ENCODE measurements at regions not wholly inside any gene's neighbourhood (a gene's known extent, or its start where the extent isn't known, plus 50 kb on each side); places are given as distances from the start of the nearest gene placed in this dataset.

- no peak overlapping the region for H4K5ac ChIP-seq (ENCODE audit: insufficient read length, low read depth, low read length)
- TF ChIP-seq TBP (IDR thresholded peaks at IDR 0.05; ENCODE audit: low read depth, low read length): no peak
- peak; percentile 36 to 51 (median 38) for TF ChIP-seq CTCF (IDR thresholded peaks at IDR 0.05; ENCODE audit: control extremely low read depth in 1 of 3, insufficient read depth in 1 of 3, low read depth in 1 of 3, low read length in 3 of 3)
- TF ChIP-seq, protein P1, sequence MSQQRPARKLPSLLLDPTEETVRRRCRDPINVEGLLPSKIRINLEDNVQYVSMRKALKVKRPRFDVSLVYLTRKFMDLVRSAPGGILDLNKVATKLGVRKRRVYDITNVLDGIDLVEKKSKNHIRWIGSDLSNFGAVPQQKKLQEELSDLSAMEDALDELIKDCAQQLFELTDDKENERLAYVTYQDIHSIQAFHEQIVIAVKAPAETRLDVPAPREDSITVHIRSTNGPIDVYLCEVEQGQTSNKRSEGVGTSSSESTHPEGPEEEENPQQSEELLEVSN (IDR thresholded peaks at IDR 0.05): no peak
- no peak for TF ChIP-seq TEAD4 (IDR thresholded peaks at IDR 0.05; ENCODE audit: low read depth, low read length)
- peak; percentile 75 to 80 for TF ChIP-seq RAD21 (IDR thresholded peaks at IDR 0.05 in 1 of 2, conservative IDR thresholded peaks at IDR 0.05 in 1 of 2; ENCODE audit: low read depth in 2 of 2, low read length in 2 of 2)
- no peak for TF ChIP-seq ASH2L (IDR thresholded peaks at IDR 0.05; ENCODE audit: low read length)
- H4K20me1 ChIP-seq (replicated peaks in 1 of 2; ENCODE audit: control insufficient read depth in 1 of 2, insufficient read depth in 2 of 2, low read length in 2 of 2): no peaks in the 10 kb centered on the region
- no peak overlapping the region for H2BK120ac ChIP-seq (replicated peaks; ENCODE audit: low read depth, low read length)
- no peak overlapping the region for H2AFZ ChIP-seq (ENCODE audit: low read length)
- H3K4ac ChIP-seq (replicated peaks; ENCODE audit: insufficient read length, low read depth, low read length): no peak overlapping the region
- H2BK5ac ChIP-seq (ENCODE audit: low read depth, low read length): no peak overlapping the region
- H3K23ac ChIP-seq (ENCODE audit: insufficient read length): no peak overlapping the region
- no peaks in the 10 kb centered on the region for H3K27me3 ChIP-seq (replicated peaks in 1 of 4; ENCODE audit: control insufficient read depth in 3 of 4, extremely low read depth in 1 of 4, insufficient read depth in 3 of 4, low read length in 3 of 4)
- no peak overlapping the region for H4K8ac ChIP-seq (ENCODE audit: extremely low read depth, insufficient read depth, low read length)
- POLR2A ChIA-PET (ENCODE audit: partially characterized antibody): no interaction called here
- no peak overlapping the region for H3K4me2 ChIP-seq (ENCODE audit: insufficient read depth in 1 of 2, low read depth in 2 of 2, low read length in 2 of 2)
- no peak overlapping the region for H4K91ac ChIP-seq (replicated peaks; ENCODE audit: insufficient read length, low read length)
- H2BK12ac ChIP-seq (ENCODE audit: low read depth, low read length): no peak overlapping the region
- H3K79me2 ChIP-seq (ENCODE audit: control insufficient read depth in 1 of 2, insufficient read depth in 2 of 2, low read length in 2 of 2): no peaks in the 10 kb centered on the region
- no peak overlapping the region for H3K27ac ChIP-seq (ENCODE audit: low read depth, low read length)
- H3K23me2 ChIP-seq (ENCODE audit: low read depth, low read length): no peaks in the 10 kb centered on the region
- H3K14ac ChIP-seq (ENCODE audit: insufficient read length): no peak overlapping the region
- H3K9ac ChIP-seq (replicated peaks in 1 of 4; ENCODE audit: extremely low read depth in 1 of 4, low read depth in 3 of 4, low read length in 3 of 4): no peak overlapping the region
- H2BK20ac ChIP-seq (ENCODE audit: low read length): no peak overlapping the region
- H3K18ac ChIP-seq (ENCODE audit: extremely low read depth, low read length): no peak overlapping the region
- H2AK5ac ChIP-seq (ENCODE audit: low read depth, low read length): no peak overlapping the region
- no peak for FAIRE-seq
- H3K4me1 ChIP-seq (replicated peaks in 1 of 4; ENCODE audit: control insufficient read depth in 3 of 4, insufficient read depth in 4 of 4, low read length in 3 of 4): peaks cover 0 to 4% (median 0%) of the 10 kb centered on the region in 4 experiments; a peak in 2 of 7 replicates
- H3K4me3 ChIP-seq (ENCODE audit: extremely low read depth in 1 of 4, insufficient read depth in 2 of 4, low read depth in 3 of 4, low read length in 4 of 4): no peak overlapping the region
- H2BK15ac ChIP-seq (ENCODE audit: low read length): no peak overlapping the region
- no peaks in the 10 kb centered on the region for H3K79me1 ChIP-seq (ENCODE audit: low read depth, low read length)
- CTCF ChIA-PET (ENCODE audit: partially characterized antibody): interaction anchor here (0.6 to 1.6 kb wide), 5 partner anchors 10 to 253 kb away, joined by 3 to 5 read pairs (median 3); no protein-coding TSS in a partner anchor
- H3K9me3 ChIP-seq (ENCODE audit: insufficient read depth in 2 of 2, low read depth in 1 of 2, low read length in 1 of 2): no peaks in the 10 kb centered on the region
- H3K36me3 ChIP-seq (ENCODE audit: control insufficient read depth in 2 of 4, insufficient read depth in 4 of 4, low read length in 3 of 4): no peaks in the 10 kb centered on the region; a peak in 2 of 8 replicates
- no peak for DNase-seq (ENCODE audit: low read depth in 1 of 2, low spot score in 2 of 2)
- H3K56ac ChIP-seq (replicated peaks; ENCODE audit: insufficient read length, low read depth, low read length): no peak overlapping the region
Measured at GRCh38 chr10:16314259-16314658, 122.6 kb upstream of the PTER start.
